Esophagus squamous epithelium (tissue), 5 donors: ENCODE measurements at regions not wholly inside any gene's neighbourhood (a gene's known extent, or its start where the extent isn't known, plus 50 kb on each side); places are given as distances from the start of the nearest gene placed in this dataset.

Source experiments
- DNase-seq: peaks from one replicate; lab custom pipeline; 2025; lab: John Stamatoyannopoulos, UW
- H3K27ac ChIP-seq, 4 donors: fragments of 200-600 bp; sonication (generic); one replicate each; pipeline ENCODE4 v1.5.1; 2016 to 2019; ENCODE audit warnings: mild to moderate bottlenecking in 1 of 4
- H3K27me3 ChIP-seq, 4 donors: fragments of 200-600 bp; sonication (generic); 1 replicate in 3 of 4; 2 replicates in 1 of 4; pipeline versions ENCODE4 v1.5.1 to v1.6.0; 2017 to 2021; ENCODE audit warnings: antibody characterized with exemption in 1 of 4
- H3K36me3 ChIP-seq, 3 donors: fragments of 200-600 bp; sonication (generic); one replicate each; pipeline ENCODE4 v1.5.1; 2016 to 2019
- H3K4me1 ChIP-seq, 3 donors: fragments of 200-600 bp; sonication (generic); one replicate each; pipeline ENCODE4 v1.5.1; 2017 to 2019
- H3K4me3 ChIP-seq, 4 donors: fragments of 200-600 bp; sonication (generic); 1 replicate in 3 of 4; 2 replicates in 1 of 4; pipeline ENCODE4 v1.5.1; 2016 to 2019; ENCODE audit warnings: mild to moderate bottlenecking in 2 of 4, moderate library complexity in 1 of 4
- H3K9me3 ChIP-seq, 3 donors: fragments of 200-600 bp; sonication (generic); one replicate each; pipeline ENCODE4 v1.5.1; 2016 to 2019
- POLR2A ChIP-seq, 4 donors: fragments of 450-650 bp; IDR thresholded peaks; one replicate each; pipeline ENCODE4 v1.6.1; 2017; ENCODE audit warnings: antibody characterized with exemption in 4 of 4, mild to moderate bottlenecking in 4 of 4, moderate library complexity in 3 of 4
- whole genome bisulfite sequencing, 2 donors: methylation state at CpG; one replicate each; pipeline ENCODE4 v1.1.5; 2018; 5-methylcytosine and 5-hydroxymethylcytosine counted together
- intact Hi-C: fragments of 100-400 bp; cut with DNase I; formaldehyde crosslinking; loops from one replicate; pipeline ENCODE4 v1.15.0; 2022
- TF ChIP-seq, protein P1 (sequence below), 6 experiments: fragments of 450-650 bp in 4 of 6; fragments of 200-600 bp in 2 of 6; sonication (generic) in 2 of 6; IDR thresholded peaks; one replicate each; pipeline ENCODE4 v1.5.1; 2016 to 2019; ENCODE audit warnings: antibody characterized with exemption in 6 of 6, mild to moderate bottlenecking in 4 of 6, moderate library complexity in 4 of 6
- donor health status: DM: yes; HTN: yes; CAD: no.

GRCh38 chr1:104082221-104082620 is 332.5 kb downstream of the AMY1C start:
- H3K36me3 ChIP-seq = no peaks in the 10 kb centered on the region
- H3K27ac ChIP-seq = no peak overlapping the region
- intact Hi-C loops = no loop called here
- TF ChIP-seq, protein P1, sequence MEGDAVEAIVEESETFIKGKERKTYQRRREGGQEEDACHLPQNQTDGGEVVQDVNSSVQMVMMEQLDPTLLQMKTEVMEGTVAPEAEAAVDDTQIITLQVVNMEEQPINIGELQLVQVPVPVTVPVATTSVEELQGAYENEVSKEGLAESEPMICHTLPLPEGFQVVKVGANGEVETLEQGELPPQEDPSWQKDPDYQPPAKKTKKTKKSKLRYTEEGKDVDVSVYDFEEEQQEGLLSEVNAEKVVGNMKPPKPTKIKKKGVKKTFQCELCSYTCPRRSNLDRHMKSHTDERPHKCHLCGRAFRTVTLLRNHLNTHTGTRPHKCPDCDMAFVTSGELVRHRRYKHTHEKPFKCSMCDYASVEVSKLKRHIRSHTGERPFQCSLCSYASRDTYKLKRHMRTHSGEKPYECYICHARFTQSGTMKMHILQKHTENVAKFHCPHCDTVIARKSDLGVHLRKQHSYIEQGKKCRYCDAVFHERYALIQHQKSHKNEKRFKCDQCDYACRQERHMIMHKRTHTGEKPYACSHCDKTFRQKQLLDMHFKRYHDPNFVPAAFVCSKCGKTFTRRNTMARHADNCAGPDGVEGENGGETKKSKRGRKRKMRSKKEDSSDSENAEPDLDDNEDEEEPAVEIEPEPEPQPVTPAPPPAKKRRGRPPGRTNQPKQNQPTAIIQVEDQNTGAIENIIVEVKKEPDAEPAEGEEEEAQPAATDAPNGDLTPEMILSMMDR (IDR thresholded peaks at IDR 0.05) = no peak
- TF ChIP-seq POLR2A (IDR thresholded peaks at IDR 0.05) = no peak
- WGBS, 2 donors = 71 to 77% methylated on average over 2 of the region's 2 CpGs
- no peak for DNase-seq
- no peaks in the 10 kb centered on the region for H3K9me3 ChIP-seq
- H3K27me3 ChIP-seq = no peaks in the 10 kb centered on the region
- no peak overlapping the region for H3K4me3 ChIP-seq
- H3K4me1 ChIP-seq = no peaks in the 10 kb centered on the region

DNA sequence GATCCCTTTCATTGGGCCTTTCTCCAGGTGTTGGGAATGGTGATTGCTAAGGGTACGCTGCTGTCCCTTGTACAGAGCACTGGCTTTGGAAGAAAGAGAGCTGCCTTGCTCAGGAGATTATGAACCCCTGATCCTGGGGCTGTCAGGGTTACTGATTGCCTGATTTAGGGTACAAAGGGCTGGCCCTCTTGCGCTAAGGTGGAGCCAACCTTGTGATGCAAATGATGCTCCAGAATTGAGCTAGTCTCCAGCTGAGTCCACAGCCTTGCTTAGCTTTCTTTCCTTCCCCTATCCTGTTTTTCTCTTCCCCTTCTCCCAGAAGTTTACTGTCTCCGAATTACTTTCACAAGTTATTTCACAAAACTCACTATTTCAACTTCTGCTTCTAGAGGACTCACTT is 334.7 kb downstream of the AMY1C start:
- WGBS, 2 donors = 63 to 67% methylated on average over 3 of the region's 3 CpGs
- intact Hi-C loops = no loop called here
- no peaks in the 10 kb centered on the region for H3K9me3 ChIP-seq
- no peak overlapping the region for H3K4me3 ChIP-seq
- no peak overlapping the region for H3K27ac ChIP-seq
- H3K36me3 ChIP-seq = no peaks in the 10 kb centered on the region
- TF ChIP-seq, protein P1 (IDR thresholded peaks at IDR 0.05) = no peak
- TF ChIP-seq POLR2A (IDR thresholded peaks at IDR 0.05) = no peak
- no peaks in the 10 kb centered on the region for H3K4me1 ChIP-seq
- no peak for DNase-seq
- H3K27me3 ChIP-seq = no peaks in the 10 kb centered on the region

DNA sequence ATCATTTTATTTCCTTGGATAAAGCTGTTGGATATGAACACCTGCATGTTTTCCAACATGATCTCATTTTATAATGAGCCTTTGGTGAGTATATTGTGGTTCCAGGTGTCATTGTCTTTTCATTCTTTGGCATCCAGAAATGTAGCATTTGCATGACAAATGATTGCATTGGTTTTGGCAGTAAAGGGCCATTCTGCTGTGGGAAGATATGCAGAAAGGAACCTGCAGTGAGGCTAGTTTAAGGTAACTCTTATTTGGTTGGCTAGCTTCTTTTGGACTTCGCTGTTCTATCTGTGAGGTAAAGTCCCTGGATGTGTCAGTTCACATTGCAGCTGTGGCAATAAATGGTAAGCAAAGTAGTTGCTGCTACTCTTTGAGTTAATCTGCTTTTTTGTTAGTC is 343.0 kb downstream of the AMY1C start:
- Histone ChIP-seq H3K36me3 (no peaks in the 10 kb centered on the region), H3K27ac (no peak overlapping the region), H3K9me3 (no peaks in the 10 kb centered on the region), H3K27me3 (no peaks in the 10 kb centered on the region), H3K4me1 (no peaks in the 10 kb centered on the region), H3K4me3 (no peak overlapping the region)
- DNase-seq = no peak
- 59 to 75% methylated on average over 1 of the region's 1 CpG for WGBS, 2 donors
- intact Hi-C loops = no loop called here
- TF ChIP-seq, protein P1 (IDR thresholded peaks at IDR 0.05) = no peak
- TF ChIP-seq POLR2A (IDR thresholded peaks at IDR 0.05) = no peak

DNA sequence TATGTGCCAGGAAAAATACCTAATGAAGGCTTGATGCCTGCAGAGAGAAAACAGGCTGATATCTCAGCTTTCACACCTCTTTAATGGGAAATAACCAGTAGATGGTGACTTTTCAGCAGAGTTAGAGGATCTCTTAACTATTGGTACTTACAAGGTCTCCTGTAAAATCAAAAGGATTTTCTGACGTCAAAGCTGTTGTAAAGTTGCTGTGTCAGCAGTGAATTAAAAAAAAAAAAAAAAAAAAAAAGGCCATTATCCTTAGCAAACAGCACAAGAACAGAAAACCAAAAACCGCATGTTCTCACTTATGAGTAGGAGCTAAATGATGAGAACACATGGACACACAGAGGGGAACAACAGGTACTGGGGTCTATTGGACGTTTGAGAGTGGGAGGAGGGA is 349.1 kb downstream of the AMY1C start:
- DNase-seq = no peak
- 26 to 43% methylated on average over 3 of the region's 3 CpGs for WGBS, 2 donors

DNA sequence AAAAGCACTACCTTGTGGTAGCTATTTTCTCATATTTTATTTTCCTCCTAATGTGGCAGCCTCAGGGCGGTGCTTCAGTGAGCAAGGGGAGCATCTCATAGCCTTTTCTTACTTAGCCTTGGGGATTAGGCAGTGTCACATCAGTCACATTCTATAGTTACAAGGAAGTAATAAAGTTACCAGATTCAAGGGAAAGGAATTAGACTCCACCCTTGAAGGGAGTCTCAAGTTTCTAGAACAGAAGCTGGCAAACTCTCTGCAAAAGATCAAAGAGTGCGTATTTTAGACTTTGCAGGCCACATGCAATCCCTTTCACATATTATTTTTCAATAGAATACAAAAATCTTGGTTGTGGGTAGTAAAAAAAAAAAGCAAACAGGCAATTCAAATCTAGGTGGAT is 350.4 kb downstream of the AMY1C start:
- WGBS, 2 donors = 33 to 37% methylated on average over 2 of the region's 2 CpGs
- no peak for DNase-seq
- TF ChIP-seq, protein P1 (IDR thresholded peaks at IDR 0.05) = no peak
- TF ChIP-seq POLR2A (IDR thresholded peaks at IDR 0.05) = no peak

More for the DNA sequence above, 349.1 kb downstream of the AMY1C start:
- H3K9me3 ChIP-seq = no peaks in the 10 kb centered on the region
- H3K4me3 ChIP-seq = no peak overlapping the region
- no peaks in the 10 kb centered on the region for H3K36me3 ChIP-seq
- no peaks in the 10 kb centered on the region for H3K4me1 ChIP-seq
- intact Hi-C loops = no loop called here
- no peak overlapping the region for H3K27ac ChIP-seq
- no peaks in the 10 kb centered on the region for H3K27me3 ChIP-seq
- no peak for TF ChIP-seq POLR2A (IDR thresholded peaks at IDR 0.05)
- TF ChIP-seq, protein P1 (IDR thresholded peaks at IDR 0.05) = no peak

More for the DNA sequence above, 350.4 kb downstream of the AMY1C start:
- Histone ChIP-seq H3K9me3 (no peaks in the 10 kb centered on the region), H3K4me1 (no peaks in the 10 kb centered on the region), H3K36me3 (no peaks in the 10 kb centered on the region), H3K27me3 (no peaks in the 10 kb centered on the region), H3K27ac (no peak overlapping the region), H3K4me3 (no peak overlapping the region)
- intact Hi-C loops = no loop called here
